ENCODE measurements at regions not wholly inside any gene's neighbourhood (a gene's known extent, or its start where the extent isn't known, plus 50 kb on each side); places are given as distances from the start of the nearest gene placed in this dataset.
"Not testable (repeated sequence)": the region's sequence is repeated elsewhere in the genome, so short reads cannot be mapped to it uniquely, and the experiment has no call there.

- H3K27ac Mint-ChIP-seq; H3K36me3 Mint-ChIP-seq (ENCODE audit: low read depth); H3K4me1 Mint-ChIP-seq (ENCODE audit: low read depth); H3K9me3 Mint-ChIP-seq; DNase-seq; H3K4me3 Mint-ChIP-seq; H3K27me3 Mint-ChIP-seq: not testable (repeated sequence)
Measured at GRCh38 chr10:46645110-46645509, 66.2 kb downstream of the SYT15 start.

GRCh38 chr10:46646132-46646531, 67.2 kb downstream of the SYT15 start:
- H3K9me3 Mint-ChIP-seq; DNase-seq; H3K27me3 Mint-ChIP-seq; H3K36me3 Mint-ChIP-seq (ENCODE audit: low read depth); H3K27ac Mint-ChIP-seq; H3K4me1 Mint-ChIP-seq (ENCODE audit: low read depth); H3K4me3 Mint-ChIP-seq: not testable (repeated sequence)

GRCh38 chr10:46650967-46651366, 72.0 kb downstream of the SYT15 start:
- H3K27ac Mint-ChIP-seq; DNase-seq; H3K36me3 Mint-ChIP-seq (ENCODE audit: low read depth); H3K4me3 Mint-ChIP-seq; H3K4me1 Mint-ChIP-seq (ENCODE audit: low read depth); H3K9me3 Mint-ChIP-seq; H3K27me3 Mint-ChIP-seq: not testable (repeated sequence)

GRCh38 chr10:46657437-46657836, 78.5 kb downstream of the SYT15 start:
- H3K36me3 Mint-ChIP-seq (ENCODE audit: low read depth); H3K4me3 Mint-ChIP-seq: not testable (repeated sequence)

GRCh38 chr10:46660027-46660834, 81.3 kb downstream of the SYT15 start:
- H3K36me3 Mint-ChIP-seq (ENCODE audit: low read depth); H3K27me3 Mint-ChIP-seq; H3K27ac Mint-ChIP-seq; DNase-seq; H3K4me3 Mint-ChIP-seq; H3K9me3 Mint-ChIP-seq; H3K4me1 Mint-ChIP-seq (ENCODE audit: low read depth): not testable (repeated sequence)

More at GRCh38 chr10:46657437-46657836, 78.5 kb downstream of the SYT15 start:
- H3K9me3 Mint-ChIP-seq; DNase-seq; H3K27me3 Mint-ChIP-seq; H3K4me1 Mint-ChIP-seq (ENCODE audit: low read depth); H3K27ac Mint-ChIP-seq: not testable (repeated sequence)

GRCh38 chr10:46660835-46661164, 81.9 kb downstream of the SYT15 start:
- H3K4me3 Mint-ChIP-seq; H3K9me3 Mint-ChIP-seq; DNase-seq; H3K27me3 Mint-ChIP-seq; H3K36me3 Mint-ChIP-seq (ENCODE audit: low read depth); H3K4me1 Mint-ChIP-seq (ENCODE audit: low read depth); H3K27ac Mint-ChIP-seq: not testable (repeated sequence)

GRCh38 chr10:46665536-46665935, 86.6 kb downstream of the SYT15 start:
- not testable (repeated sequence) for H3K27ac Mint-ChIP-seq; H3K4me1 Mint-ChIP-seq (ENCODE audit: low read depth); H3K4me3 Mint-ChIP-seq

GRCh38 chr10:46668357-46668997, 89.5 kb downstream of the SYT15 start:
- not testable (repeated sequence) for H3K27me3 Mint-ChIP-seq; H3K4me3 Mint-ChIP-seq; H3K4me1 Mint-ChIP-seq (ENCODE audit: low read depth); H3K27ac Mint-ChIP-seq; H3K36me3 Mint-ChIP-seq (ENCODE audit: low read depth); DNase-seq; H3K9me3 Mint-ChIP-seq

More at GRCh38 chr10:46665536-46665935, 86.6 kb downstream of the SYT15 start:
- H3K9me3 Mint-ChIP-seq; H3K27me3 Mint-ChIP-seq; DNase-seq; H3K36me3 Mint-ChIP-seq (ENCODE audit: low read depth): not testable (repeated sequence)

GRCh38 chr10:46677836-46678435, 99.0 kb downstream of the SYT15 start:
- not testable (repeated sequence) for H3K9me3 Mint-ChIP-seq; H3K4me3 Mint-ChIP-seq; H3K27ac Mint-ChIP-seq; DNase-seq; H3K27me3 Mint-ChIP-seq; H3K4me1 Mint-ChIP-seq (ENCODE audit: low read depth); H3K36me3 Mint-ChIP-seq (ENCODE audit: low read depth)

- H3K9me3 Mint-ChIP-seq; H3K36me3 Mint-ChIP-seq (ENCODE audit: low read depth); H3K27me3 Mint-ChIP-seq; DNase-seq; H3K4me3 Mint-ChIP-seq; H3K27ac Mint-ChIP-seq; H3K4me1 Mint-ChIP-seq (ENCODE audit: low read depth): not testable (repeated sequence)
Measured at GRCh38 chr10:46691397-46691796, 112.5 kb downstream of the SYT15 start.

- not testable (repeated sequence) for H3K9me3 Mint-ChIP-seq; H3K27ac Mint-ChIP-seq; H3K36me3 Mint-ChIP-seq (ENCODE audit: low read depth); DNase-seq; H3K27me3 Mint-ChIP-seq; H3K4me1 Mint-ChIP-seq (ENCODE audit: low read depth); H3K4me3 Mint-ChIP-seq
Measured at GRCh38 chr10:46693218-46693617, 114.3 kb downstream of the SYT15 start.

- H3K4me3 Mint-ChIP-seq; H3K9me3 Mint-ChIP-seq; H3K27me3 Mint-ChIP-seq; H3K36me3 Mint-ChIP-seq (ENCODE audit: low read depth); H3K4me1 Mint-ChIP-seq (ENCODE audit: low read depth); H3K27ac Mint-ChIP-seq; DNase-seq: not testable (repeated sequence)
Measured at GRCh38 chr10:46717264-46717663, 138.3 kb downstream of the SYT15 start.

GRCh38 chr10:46718014-46718413, 139.1 kb downstream of the SYT15 start:
- DNase-seq; H3K4me3 Mint-ChIP-seq; H3K27ac Mint-ChIP-seq; H3K4me1 Mint-ChIP-seq (ENCODE audit: low read depth); H3K27me3 Mint-ChIP-seq; H3K36me3 Mint-ChIP-seq (ENCODE audit: low read depth); H3K9me3 Mint-ChIP-seq: not testable (repeated sequence)

- not testable (repeated sequence) for H3K4me3 Mint-ChIP-seq; H3K36me3 Mint-ChIP-seq (ENCODE audit: low read depth); H3K9me3 Mint-ChIP-seq; H3K27ac Mint-ChIP-seq; H3K4me1 Mint-ChIP-seq (ENCODE audit: low read depth); DNase-seq
- H3K27me3 Mint-ChIP-seq, result peaks cover 19% of the 10 kb centered on the region
Measured at GRCh38 chr10:46720386-46720785, 141.5 kb downstream of the SYT15 start.

GRCh38 chr10:46720811-46721518, 142.0 kb downstream of the SYT15 start:
- H3K27ac Mint-ChIP-seq; DNase-seq; H3K4me1 Mint-ChIP-seq (ENCODE audit: low read depth); H3K9me3 Mint-ChIP-seq; H3K36me3 Mint-ChIP-seq (ENCODE audit: low read depth); H3K4me3 Mint-ChIP-seq: not testable (repeated sequence)
- peaks cover 19% of the 10 kb centered on the region for H3K27me3 Mint-ChIP-seq

Measured in activated T-cell treated with anti-CD3 and anti-CD28 coated beads, Interleukin-2, amount 50 U/mL, for 24 hours (primary cell).